DOHH2 (cell line): ENCODE measurements at regions not wholly inside any gene's neighbourhood (a gene's known extent, or its start where the extent isn't known, plus 50 kb on each side); places are given as distances from the start of the nearest gene placed in this dataset.

Experiments used
- EZH2phosphoT487 ChIP-seq: fragments of 200-600 bp; sonication (generic); IDR thresholded peaks from 2 replicates; pipeline ENCODE4 v1.6.1; 2017; ENCODE audit warnings: borderline replicate concordance, mild to moderate bottlenecking, antibody characterized with exemption, low read length, moderate library complexity, mixed read lengths
- TF ChIP-seq, protein P1 (sequence below): fragments of 200-600 bp; sonication (generic); IDR thresholded peaks from one replicate; pipeline ENCODE4 v1.5.1; 2014; ENCODE audit warnings: antibody characterized with exemption, mild to moderate bottlenecking, low read depth, low read length; ENCODE audit not compliant: poor library complexity, severe bottlenecking

DNA sequence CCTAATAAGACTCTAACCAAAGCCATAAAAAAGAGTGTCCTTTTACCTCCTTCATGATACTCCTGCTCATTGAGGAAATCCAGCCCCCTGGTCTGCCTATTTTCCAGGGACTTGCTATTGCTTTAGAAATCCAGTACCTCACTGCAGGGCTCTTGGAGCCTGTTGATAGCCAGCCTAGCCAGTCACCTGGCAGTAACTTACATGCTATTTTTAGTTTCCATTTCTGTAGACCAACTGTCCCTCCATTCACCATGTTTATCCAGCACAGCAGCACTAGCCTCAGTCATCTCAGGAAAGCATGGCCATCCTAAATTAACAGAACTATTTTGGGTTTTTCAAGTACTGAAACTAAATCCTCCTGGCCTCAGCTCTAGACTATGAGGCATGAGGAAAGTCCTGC lies 91.5 kb upstream of the PHF24 start:
- TF ChIP-seq, protein P1, sequence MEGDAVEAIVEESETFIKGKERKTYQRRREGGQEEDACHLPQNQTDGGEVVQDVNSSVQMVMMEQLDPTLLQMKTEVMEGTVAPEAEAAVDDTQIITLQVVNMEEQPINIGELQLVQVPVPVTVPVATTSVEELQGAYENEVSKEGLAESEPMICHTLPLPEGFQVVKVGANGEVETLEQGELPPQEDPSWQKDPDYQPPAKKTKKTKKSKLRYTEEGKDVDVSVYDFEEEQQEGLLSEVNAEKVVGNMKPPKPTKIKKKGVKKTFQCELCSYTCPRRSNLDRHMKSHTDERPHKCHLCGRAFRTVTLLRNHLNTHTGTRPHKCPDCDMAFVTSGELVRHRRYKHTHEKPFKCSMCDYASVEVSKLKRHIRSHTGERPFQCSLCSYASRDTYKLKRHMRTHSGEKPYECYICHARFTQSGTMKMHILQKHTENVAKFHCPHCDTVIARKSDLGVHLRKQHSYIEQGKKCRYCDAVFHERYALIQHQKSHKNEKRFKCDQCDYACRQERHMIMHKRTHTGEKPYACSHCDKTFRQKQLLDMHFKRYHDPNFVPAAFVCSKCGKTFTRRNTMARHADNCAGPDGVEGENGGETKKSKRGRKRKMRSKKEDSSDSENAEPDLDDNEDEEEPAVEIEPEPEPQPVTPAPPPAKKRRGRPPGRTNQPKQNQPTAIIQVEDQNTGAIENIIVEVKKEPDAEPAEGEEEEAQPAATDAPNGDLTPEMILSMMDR = no peak
- no peak for TF ChIP-seq EZH2phosphoT487
